ENCODE measurements at regions not wholly inside any gene's neighbourhood (a gene's known extent, or its start where the extent isn't known, plus 50 kb on each side); places are given as distances from the start of the nearest gene placed in this dataset.

GRCh38 chr4:173794662-173795061 is 264.6 kb upstream of the HAND2 start:
- TF ChIP-seq ZFP30 (CRISPR knock-in tag; IDR thresholded peaks at IDR 0.05) (no peak), ZFP3 (CRISPR knock-in tag; IDR thresholded peaks at IDR 0.05) (no peak)

Measured in SK-N-SH treated with all-trans-retinoic acid at 6 μM for 48 hours (cell line).